Raji (cell line): ENCODE measurements at regions not wholly inside any gene's neighbourhood (a gene's known extent, or its start where the extent isn't known, plus 50 kb on each side); places are given as distances from the start of the nearest gene placed in this dataset.

ENCODE experiments used
- POLR2A ChIP-seq: IDR thresholded peaks from 2 replicates; pipeline ENCODE4 v1.6.1; 2011; ENCODE audit warnings: low read depth, low read length, control low read depth; ENCODE audit not compliant: insufficient read depth

DNA sequence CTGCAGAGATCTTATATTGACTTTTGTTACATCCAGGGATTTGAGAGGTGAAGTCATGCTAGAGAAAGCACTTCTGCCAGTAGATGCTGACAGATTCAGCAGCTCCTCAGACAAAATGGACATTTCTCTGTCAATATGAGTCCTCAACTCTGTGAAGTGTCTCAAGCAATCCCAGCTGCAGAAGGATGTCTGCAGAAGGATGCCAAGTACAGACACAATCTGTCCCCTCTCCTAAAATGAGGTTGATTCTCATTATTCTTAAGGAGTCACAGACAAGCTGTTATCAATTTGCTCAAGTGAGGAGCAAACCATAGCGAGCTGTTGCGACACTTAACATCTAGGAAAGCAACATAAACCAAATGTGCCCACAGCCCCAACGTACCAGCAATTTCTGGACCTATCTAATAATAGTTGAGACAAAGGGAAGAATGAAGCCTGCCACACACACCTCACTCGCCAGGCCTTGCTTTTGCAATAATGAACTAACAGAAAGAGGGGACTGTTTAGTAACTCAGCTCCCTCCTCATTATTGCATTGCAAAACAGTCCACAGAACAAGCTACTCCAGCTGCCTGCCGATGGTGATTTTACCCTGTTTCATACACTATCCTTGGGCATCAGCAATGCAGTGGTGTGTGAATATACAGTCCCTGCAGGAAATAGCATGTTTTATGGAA, 364.2 kb upstream of the PDE4D start:
- no peak for TF ChIP-seq POLR2A

DNA sequence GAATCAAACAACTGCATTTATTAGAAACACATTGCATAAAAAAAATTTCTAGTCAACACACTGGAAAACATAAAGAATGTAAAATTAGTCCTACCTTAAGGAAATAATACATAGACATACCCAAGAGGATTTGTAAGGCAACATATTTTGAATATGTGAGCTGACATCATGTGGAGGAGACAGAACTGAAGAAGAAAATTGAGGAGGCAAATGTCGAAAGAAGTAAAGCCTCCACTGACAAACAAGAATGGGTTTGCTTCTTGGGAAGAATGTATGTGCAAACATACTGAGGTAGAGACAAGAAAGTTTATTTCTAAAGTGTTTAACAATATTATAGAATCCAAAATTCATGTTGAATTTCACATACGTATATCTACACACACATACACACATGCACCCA, 363.0 kb upstream of the PDE4D start:
- no peak for TF ChIP-seq POLR2A

DNA sequence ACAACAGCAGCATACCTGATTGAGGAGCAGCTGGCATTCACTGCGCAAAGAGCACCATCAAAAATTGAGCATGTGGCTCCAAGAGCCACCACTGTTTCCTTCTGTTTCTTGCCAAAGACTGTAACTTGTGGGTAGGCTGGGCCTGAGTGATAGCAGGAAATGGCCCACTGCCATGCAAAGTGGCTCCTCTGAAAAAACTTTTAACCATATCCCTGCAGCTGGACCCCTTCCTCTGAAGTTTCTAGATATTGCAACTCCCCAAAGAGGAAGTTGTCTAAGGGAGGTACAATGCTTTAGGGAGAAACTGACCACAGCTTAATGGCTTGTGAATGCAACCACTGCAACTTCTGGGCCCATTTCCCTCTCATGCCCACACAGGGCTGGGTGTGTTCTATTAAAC, 355.4 kb upstream of the PDE4D start:
- no peak for TF ChIP-seq POLR2A

DNA sequence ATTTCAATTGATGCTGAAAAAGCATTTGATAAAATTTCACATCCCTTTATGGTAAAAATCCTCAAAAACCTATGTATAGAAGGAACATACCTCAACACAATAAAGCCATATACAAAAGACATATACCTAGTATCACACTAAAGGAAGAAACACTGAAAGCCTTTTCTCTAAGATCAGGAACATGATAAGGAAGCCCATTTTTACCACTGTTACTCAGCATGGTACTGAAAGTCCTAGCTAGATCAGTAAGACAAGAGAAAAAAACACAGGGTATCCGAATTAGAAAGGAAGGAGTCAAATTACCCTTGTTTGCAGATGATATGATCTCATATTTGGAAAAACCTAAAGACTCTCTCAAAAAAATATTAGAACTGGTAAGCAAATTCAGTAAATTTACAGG, 350.2 kb upstream of the PDE4D start:
- no peak for TF ChIP-seq POLR2A

DNA sequence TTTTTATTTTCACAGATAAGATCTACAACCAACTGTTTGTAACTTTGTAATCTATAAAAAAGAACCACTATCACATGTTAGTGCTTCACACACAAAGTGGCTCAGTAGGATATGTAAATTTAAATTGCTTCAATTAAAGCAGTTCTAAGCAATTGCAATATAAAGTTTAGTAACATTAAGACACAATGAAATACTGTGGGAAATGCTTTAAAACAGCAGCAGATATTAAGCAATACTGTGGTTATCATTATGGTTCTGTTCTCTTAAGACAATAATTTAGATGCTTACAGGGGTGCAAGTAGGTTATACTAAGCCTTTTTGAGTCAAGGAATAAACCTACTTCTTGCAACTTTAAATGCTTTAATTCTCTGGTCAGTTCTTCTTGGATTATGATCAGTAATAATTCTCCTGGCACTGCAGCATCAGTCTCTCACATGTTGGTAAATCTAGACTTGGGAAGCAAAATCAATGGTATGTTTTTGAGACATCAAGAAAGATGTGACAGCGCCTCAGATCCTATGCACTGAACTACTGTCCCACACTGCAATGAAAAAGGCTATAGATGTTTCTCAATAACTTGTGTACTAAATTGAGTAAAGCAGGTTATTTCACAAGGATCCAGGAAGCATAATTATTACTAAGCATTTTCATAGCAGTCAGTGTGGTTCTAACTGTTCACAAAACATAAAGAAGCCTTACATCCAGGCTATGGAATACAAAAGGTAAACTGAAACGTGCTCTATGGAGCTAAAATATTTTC, 338.7 kb upstream of the PDE4D start:
- TF ChIP-seq POLR2A: no peak

DNA sequence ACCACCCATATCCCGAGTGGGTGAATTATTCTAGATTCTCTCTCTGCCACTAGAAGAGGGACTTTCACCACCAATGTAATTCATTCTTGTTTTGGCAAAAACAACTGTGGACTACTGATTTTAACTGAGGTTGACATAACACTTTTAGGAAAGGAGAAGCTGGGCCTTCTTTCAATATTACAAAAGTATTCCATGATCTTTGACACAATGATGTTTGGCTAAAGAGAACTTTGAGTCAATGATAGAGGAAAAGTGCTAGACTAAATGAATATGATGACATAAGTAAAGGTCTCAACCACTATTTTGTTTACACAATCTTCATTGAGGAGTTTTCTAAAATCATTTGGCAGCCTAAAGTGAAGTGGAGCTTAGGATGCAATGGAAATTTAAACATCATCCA, 336.9 kb upstream of the PDE4D start:
- no peak for TF ChIP-seq POLR2A

DNA sequence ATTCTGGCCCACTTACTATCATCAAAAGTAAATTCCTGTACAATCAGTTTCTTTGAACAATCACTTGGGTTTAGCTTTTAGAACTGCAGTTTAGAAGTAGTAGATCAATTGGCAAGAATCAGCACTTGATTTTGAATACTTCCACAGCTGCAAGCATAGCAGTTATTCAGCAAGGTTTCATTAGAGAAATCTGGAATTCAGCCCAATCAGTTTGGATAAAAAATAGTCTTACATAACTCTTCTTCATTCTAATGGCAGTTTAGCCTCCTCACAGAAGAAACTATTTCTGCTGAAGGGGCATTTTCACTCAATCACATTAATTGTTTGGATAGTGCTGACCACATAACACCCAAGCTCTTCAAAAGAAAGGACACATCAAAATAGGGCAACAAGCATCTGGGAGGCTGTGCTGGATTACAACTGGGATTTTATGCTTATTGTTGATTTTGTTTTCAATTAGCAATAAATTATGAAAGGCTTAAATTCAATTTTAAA, 336.2 kb upstream of the PDE4D start:
- no peak for TF ChIP-seq POLR2A

DNA sequence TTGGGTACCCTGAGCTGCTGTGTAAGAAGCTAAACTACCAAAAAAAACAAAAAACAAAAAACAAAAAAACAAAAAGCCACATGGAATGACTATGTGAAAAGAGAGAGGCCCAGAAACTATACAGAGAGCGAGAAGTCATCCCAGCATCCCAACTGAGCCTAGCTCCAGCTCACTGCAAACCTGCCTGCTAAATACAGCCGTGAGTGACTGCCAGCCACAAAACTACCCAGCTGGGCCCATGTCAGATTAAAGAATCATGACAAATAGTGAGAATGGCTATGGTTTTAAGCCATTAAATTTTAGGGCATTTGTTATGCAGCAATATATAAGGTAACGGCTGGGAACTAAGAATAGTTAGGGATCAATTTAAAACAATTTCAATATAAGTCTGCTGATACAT, 335.1 kb upstream of the PDE4D start:
- TF ChIP-seq POLR2A: no peak

DNA sequence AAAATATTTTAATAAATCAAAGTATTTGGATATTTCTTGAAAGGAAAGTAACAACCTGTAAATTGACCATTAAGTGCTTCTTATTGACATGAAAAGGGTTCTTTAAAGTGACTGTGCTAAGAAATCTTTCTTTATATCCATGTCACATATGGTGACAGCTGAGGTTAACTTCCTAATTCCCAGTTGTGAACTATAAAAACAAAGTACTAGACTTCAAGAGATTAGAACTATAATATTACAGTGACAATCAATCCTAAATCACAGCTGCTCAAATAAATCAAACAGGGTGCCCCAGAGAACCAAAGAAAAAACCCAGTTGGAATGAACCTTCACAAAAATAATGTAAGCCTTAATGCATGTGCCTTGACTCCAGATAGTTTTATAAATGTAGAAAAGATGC, 332.6 kb upstream of the PDE4D start:
- TF ChIP-seq POLR2A: no peak

DNA sequence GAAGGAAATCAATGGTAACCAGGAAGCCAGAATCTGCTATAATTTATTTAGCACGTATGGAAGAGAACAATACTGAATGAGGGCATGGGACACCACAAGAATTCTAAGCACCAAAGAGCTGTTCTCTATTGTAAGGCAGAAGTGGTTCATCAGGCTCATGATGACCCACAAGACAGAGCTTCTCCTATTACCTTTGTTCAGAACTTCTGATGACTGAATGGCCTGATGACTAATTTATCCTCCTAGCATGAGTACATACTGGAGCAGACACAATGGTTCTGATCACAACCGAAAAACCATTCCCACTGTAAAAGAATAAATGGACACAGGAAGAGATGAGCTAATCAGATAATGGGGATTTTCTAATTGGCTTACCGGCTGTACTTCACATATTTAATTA, 329.8 kb upstream of the PDE4D start:
- no peak for TF ChIP-seq POLR2A

DNA sequence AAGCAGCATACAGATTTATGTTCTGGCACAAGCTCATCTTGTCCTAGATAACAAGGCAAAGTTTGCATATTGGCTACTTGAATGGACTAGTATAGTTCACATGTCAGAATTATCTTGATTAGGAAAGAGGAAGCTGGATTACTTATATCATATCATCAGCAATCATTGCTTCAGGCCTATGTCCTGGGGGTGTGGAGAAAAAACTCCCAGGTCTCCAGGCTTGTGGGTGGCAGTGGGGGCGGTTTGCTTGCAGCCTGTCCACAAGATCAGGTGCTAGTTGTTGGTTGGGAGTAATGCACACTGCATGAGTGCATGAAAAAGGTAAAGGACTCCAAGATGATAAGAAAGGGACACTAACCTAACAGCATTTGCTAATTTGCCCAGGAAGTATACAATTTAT, 326.4 kb upstream of the PDE4D start:
- TF ChIP-seq POLR2A: no peak

DNA sequence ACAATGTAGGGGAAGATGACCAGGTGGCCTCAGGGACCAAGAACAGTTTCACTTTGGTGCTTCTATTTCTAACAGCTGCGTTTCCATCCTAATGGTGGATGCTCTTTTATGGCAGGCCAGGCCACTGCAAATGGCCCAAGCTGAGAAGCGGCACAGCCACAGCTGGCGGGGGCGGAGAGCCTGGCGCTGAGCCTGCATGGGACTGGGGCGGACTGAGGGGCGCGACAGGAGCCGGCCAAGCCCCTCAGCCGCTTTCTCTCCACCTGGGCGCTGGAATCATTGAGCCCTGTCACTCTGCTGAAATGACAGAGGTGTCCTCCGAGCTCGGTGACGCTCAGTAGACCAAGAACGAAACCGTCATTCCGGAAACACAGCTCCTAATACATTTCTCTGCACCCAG, 317.3 kb upstream of the PDE4D start:
- TF ChIP-seq POLR2A: no peak

DNA sequence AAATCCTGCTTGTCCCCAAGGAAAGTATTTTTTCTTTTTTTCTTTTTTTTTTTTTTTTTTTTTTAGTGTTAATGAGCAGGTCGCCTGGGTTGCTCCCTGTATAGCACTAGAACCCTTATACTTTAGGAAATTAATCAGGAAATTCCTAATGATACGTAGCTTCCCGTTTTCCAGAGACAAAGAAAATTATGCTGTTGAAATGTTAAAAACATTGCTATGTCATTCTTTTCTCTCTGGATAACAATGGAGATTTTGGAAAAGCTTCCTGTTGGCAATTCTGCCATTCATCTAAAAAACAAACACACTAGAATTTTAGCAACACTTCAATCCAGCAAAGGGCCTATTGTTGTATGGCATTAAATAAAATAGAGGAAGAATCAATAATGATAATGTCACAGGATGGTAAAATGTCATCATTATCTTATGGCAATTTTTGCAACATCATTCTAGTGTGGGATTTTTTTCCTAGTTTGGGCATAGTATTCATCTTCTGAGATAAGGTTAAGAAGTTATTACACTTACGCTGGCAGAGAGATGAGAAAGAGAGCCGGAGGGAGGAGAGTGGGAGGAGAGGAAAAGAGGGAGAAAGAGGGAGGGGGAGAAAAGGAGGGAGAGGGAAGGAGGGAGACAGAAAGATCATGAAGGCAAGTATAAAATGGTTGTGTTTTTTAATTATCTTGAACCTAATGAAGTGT, 315.8 kb upstream of the PDE4D start:
- TF ChIP-seq POLR2A: no peak

DNA sequence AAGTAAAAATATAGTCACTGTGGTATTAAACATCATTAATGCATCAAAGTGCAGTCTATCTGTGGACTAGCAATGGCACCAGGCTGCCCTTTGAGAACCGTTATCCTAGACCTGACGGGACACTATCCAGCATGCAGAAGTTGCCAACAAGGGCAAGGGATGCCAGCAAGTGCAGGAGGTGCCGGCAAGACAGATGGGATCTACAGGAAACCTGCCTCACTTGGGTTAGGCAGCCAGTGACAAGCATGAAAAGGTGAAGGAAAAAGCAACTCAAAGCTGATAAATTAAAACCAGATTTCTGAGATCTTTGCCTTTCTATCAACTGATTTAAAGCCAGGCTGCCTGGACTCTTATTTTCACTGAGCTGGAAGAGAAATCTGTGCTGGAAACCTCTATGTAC, 315.2 kb upstream of the PDE4D start:
- no peak for TF ChIP-seq POLR2A

DNA sequence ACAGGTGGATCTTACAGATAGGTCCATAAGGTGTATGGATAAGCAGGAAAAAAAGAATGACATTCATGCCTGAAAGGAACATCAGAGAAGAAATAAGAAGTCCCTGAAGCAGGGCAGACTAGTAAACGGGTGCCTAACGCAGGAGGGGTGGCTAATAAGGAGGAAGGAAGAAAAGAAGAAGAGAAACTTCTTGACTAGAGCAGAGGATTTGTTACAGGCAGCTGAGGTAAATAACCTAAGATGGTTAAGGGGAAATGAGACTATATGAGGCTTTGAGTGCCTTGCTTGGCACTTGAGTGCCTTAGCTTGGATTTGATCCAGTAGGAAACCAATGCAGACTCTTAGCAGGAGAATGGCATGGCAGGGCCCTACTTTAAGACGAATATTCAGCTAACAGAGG, 313.5 kb upstream of the PDE4D start:
- TF ChIP-seq POLR2A: no peak

DNA sequence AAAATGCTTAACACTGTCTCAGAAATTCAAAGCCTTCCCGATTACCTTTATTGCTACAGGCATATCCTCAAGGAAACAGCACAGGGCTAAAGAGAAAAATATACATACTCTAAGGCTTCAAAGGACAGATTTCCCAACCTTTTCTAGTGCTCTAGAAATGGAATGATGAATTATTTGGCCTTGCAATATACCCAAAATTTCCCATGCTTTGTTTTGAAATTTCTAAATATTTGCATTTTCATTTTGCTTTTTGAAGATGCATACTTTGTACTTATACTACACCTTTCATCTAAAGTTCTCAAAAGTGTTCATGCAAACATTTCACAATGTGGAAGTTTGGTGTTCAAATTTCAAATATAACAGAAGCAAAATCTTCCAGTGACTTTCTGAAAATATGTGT, 312.7 kb upstream of the PDE4D start:
- TF ChIP-seq POLR2A: no peak
